NCI-H524 treated with DMSO at 0.1 percent for 48 hours (cell line): ENCODE measurements at regions not wholly inside any gene's neighbourhood (a gene's known extent, or its start where the extent isn't known, plus 50 kb on each side); places are given as distances from the start of the nearest gene placed in this dataset.
A peak's percentile ranks its signal among the peaks of the same experiment; 100 is the strongest.
"Not testable (repeated sequence)": the region's sequence is repeated elsewhere in the genome, so short reads cannot be mapped to it uniquely, and the experiment has no call there.

Experiments
- DNase-seq: peaks from one replicate; lab custom pipeline; 2025; lab: John Stamatoyannopoulos, UW

- no peak for DNase-seq
Observed at GRCh38 chr5:54884195-54884536, 101.2 kb downstream of the ESM1 start.

- DNase-seq, result peak; percentile 47
Observed at GRCh38 chr5:54883374-54884194, 101.8 kb downstream of the ESM1 start.

- no peak for DNase-seq
Observed at GRCh38 chr5:54882841-54883240, 102.6 kb downstream of the ESM1 start.

- no peak for DNase-seq
Observed at GRCh38 chr5:54882101-54882500, 103.3 kb downstream of the ESM1 start.

GRCh38 chr5:54881286-54882005, 103.9 kb downstream of the ESM1 start:
- DNase-seq, result no peak

GRCh38 chr5:54876976-54877375, 108.4 kb downstream of the ESM1 start:
- no peak for DNase-seq

- no peak for DNase-seq
Observed at GRCh38 chr5:54876556-54876955, 108.8 kb downstream of the ESM1 start.

GRCh38 chr5:54874337-54875021, 110.9 kb downstream of the ESM1 start:
- no peak for DNase-seq

GRCh38 chr5:54873691-54874090, 111.7 kb downstream of the ESM1 start:
- DNase-seq, result no peak

GRCh38 chr5:54872810-54873209, 112.6 kb downstream of the ESM1 start:
- DNase-seq, result no peak

- no peak for DNase-seq
Observed at GRCh38 chr5:54870271-54870670, 115.1 kb downstream of the ESM1 start.

- no peak for DNase-seq
Observed at GRCh38 chr5:54869691-54870090, 115.7 kb downstream of the ESM1 start.

- no peak for DNase-seq
Observed at GRCh38 chr5:54868511-54869483, 116.6 kb downstream of the ESM1 start.

- no peak for DNase-seq
Observed at GRCh38 chr5:54867310-54867944, 118.0 kb downstream of the ESM1 start.

GRCh38 chr5:54864911-54865515, 120.4 kb downstream of the ESM1 start:
- DNase-seq, result not testable (repeated sequence)

GRCh38 chr5:54862036-54862435, 123.4 kb downstream of the ESM1 start:
- DNase-seq, result no peak

GRCh38 chr5:54861212-54861894, 124.0 kb downstream of the ESM1 start:
- no peak for DNase-seq

- DNase-seq, result no peak
Observed at GRCh38 chr5:54860321-54860720, 125.1 kb downstream of the ESM1 start.

- no peak for DNase-seq
Observed at GRCh38 chr5:54859316-54859715, 126.1 kb downstream of the ESM1 start.

- DNase-seq, result no peak
Observed at GRCh38 chr5:54854883-54855581, 130.4 kb downstream of the ESM1 start.
